IMR-90 (cell line): ENCODE measurements at regions not wholly inside any gene's neighbourhood (a gene's known extent, or its start where the extent isn't known, plus 50 kb on each side); places are given as distances from the start of the nearest gene placed in this dataset.

Experiments used
- ATAC-seq: fragments of 200-7000 bp; cut with Tn5 transposase; 2 replicates; pipeline ENCODE4 v1.9.1; 2020; ENCODE audit warnings: low read depth, mild to moderate bottlenecking, moderate library complexity
- BruUV-seq: library from RNA; stranded (reverse); fragments of 400-500 nt; replicated peaks from 2 replicates; lab custom pipeline; 2021; lab: Mats Ljungman, UMichigan
- CTCF ChIA-PET: fragments of 300-600 bp; formaldehyde crosslinking; extraction: SDS; loops from one replicate; lab custom pipeline; 2021; ENCODE audit warnings: antibody characterized with exemption; lab: Yijun Ruan, JAX
- POLR2A ChIA-PET: fragments of 300-600 bp; sonication (Branson Sonifier 250); formaldehyde crosslinking; loops from one replicate; lab custom pipeline; 2022; ENCODE audit warnings: antibody characterized with exemption; ENCODE audit not compliant: unreplicated experiment; lab: Charles Lee
- DNase-seq: peaks from one replicate; pipeline ENCODE4 v3.0.0; 2013
- H2AFZ ChIP-seq: replicated peaks from 2 replicates; pipeline ENCODE3; 2013; ENCODE audit warnings: low read length, mild to moderate bottlenecking; ENCODE audit not compliant: poor library complexity
- H2AK5ac ChIP-seq: 2 replicates; pipeline ENCODE4 v1.6.1; 2013; ENCODE audit warnings: low read depth, low read length, inconsistent platforms
- H2AK9ac ChIP-seq: replicated peaks from 2 replicates; pipeline ENCODE3; 2013; ENCODE audit warnings: mild to moderate bottlenecking, low read depth, low read length, moderate library complexity; ENCODE audit not compliant: poor library complexity
- H2BK120ac ChIP-seq: 2 replicates; pipeline ENCODE4 v1.6.1; 2013; ENCODE audit warnings: low read depth, low read length, inconsistent platforms
- H2BK15ac ChIP-seq: 3 replicates; pipeline ENCODE4 v1.6.1; 2013; ENCODE audit warnings: low read depth, low read length, inconsistent platforms
- H2BK20ac ChIP-seq: 2 replicates; pipeline ENCODE4 v1.6.1; 2013; ENCODE audit warnings: low read depth, mild to moderate bottlenecking, inconsistent platforms, low read length, moderate library complexity
- H2BK5ac ChIP-seq: 2 replicates; pipeline ENCODE4 v1.6.1; 2013; ENCODE audit warnings: mild to moderate bottlenecking, low read depth, low read length, inconsistent platforms; ENCODE audit not compliant: poor library complexity, severe bottlenecking
- H3K14ac ChIP-seq: replicated peaks from 2 replicates; pipeline ENCODE4 v1.6.1; 2013; ENCODE audit warnings: low read depth, low read length, inconsistent platforms
- H3K18ac ChIP-seq: 2 replicates; pipeline ENCODE4 v1.6.1; 2013; ENCODE audit warnings: low read depth, low read length, control low read depth
- H3K23ac ChIP-seq: 2 replicates; pipeline ENCODE4 v1.6.1; 2013; ENCODE audit warnings: low read depth, low read length, inconsistent platforms
- H3K27ac ChIP-seq: 2 replicates; pipeline ENCODE4 v1.5.1; 2013; ENCODE audit warnings: mild to moderate bottlenecking, control low read depth, low read length; ENCODE audit not compliant: insufficient read depth
- H3K27me3 ChIP-seq: 2 replicates; pipeline ENCODE4 v1.6.1; 2013; ENCODE audit warnings: low read length; ENCODE audit not compliant: control insufficient read depth, insufficient read depth
- H3K36me3 ChIP-seq: 2 replicates; pipeline ENCODE4 v1.6.1; 2013; ENCODE audit warnings: low read length, mixed read lengths; ENCODE audit not compliant: control insufficient read depth, insufficient read depth
- H3K4ac ChIP-seq: 2 replicates; pipeline ENCODE4 v1.6.1; 2013; ENCODE audit warnings: low read depth, low read length, inconsistent platforms
- H3K4me1 ChIP-seq: 2 replicates; pipeline ENCODE4 v1.6.1; 2013; ENCODE audit warnings: low read length, mixed read lengths; ENCODE audit not compliant: control insufficient read depth, insufficient read depth
- H3K4me2 ChIP-seq: 2 replicates; pipeline ENCODE4 v1.6.1; 2013; ENCODE audit warnings: low read depth, mild to moderate bottlenecking, control low read depth, low read length, moderate library complexity
- H3K4me3 ChIP-seq: 2 replicates; pipeline ENCODE4 v1.5.1; 2013; ENCODE audit warnings: low read depth, mild to moderate bottlenecking, control low read depth, low read length, moderate library complexity; ENCODE audit not compliant: insufficient read depth
- H3K56ac ChIP-seq: 2 replicates; pipeline ENCODE4 v1.6.1; 2013; ENCODE audit warnings: low read length, inconsistent platforms; ENCODE audit not compliant: insufficient read depth; ENCODE audit errors: extremely low read depth
- H3K79me1 ChIP-seq, 2 experiments: 2 replicates each; pipeline ENCODE4 v1.6.1; 2013; ENCODE audit warnings: low read length in 2 of 2, inconsistent platforms in 1 of 2, low read depth in 1 of 2
- H3K9ac ChIP-seq: 2 replicates; pipeline ENCODE4 v1.6.1; 2013; ENCODE audit warnings: low read depth, low read length, control low read depth
- H3K9me1 ChIP-seq: 2 replicates; pipeline ENCODE4 v1.6.1; 2013; ENCODE audit warnings: low read length, inconsistent platforms; ENCODE audit not compliant: insufficient read depth
- H3K9me3 ChIP-seq: 2 replicates; pipeline ENCODE4 v1.6.1; 2013; ENCODE audit warnings: low read length; ENCODE audit not compliant: control insufficient read depth, insufficient read depth
- H4K20me1 ChIP-seq: 2 replicates; pipeline ENCODE4 v1.6.1; 2013; ENCODE audit warnings: low read length, inconsistent platforms; ENCODE audit not compliant: insufficient read depth
- H4K5ac ChIP-seq: 2 replicates; pipeline ENCODE4 v1.6.1; 2013; ENCODE audit warnings: mild to moderate bottlenecking, low read depth, low read length, control low read depth
- H4K8ac ChIP-seq, 2 experiments: 2 replicates each; pipeline ENCODE4 v1.6.1; 2013; ENCODE audit warnings: low read depth in 2 of 2, low read length in 2 of 2, control low read depth in 1 of 2, inconsistent platforms in 1 of 2
- H4K91ac ChIP-seq: 2 replicates; pipeline ENCODE4 v1.6.1; 2013; ENCODE audit warnings: low read depth, low read length, inconsistent platforms; ENCODE audit not compliant: insufficient read depth
- BHLHE40 ChIP-seq: fragments of 150-350 bp; IDR thresholded peaks from 2 replicates; pipeline ENCODE4 v1.6.1; 2016; ENCODE audit warnings: mild to moderate bottlenecking, low read depth, low read length
- CTCF ChIP-seq: conservative IDR thresholded peaks from 2 replicates; pipeline ENCODE4 v1.5.1; 2012; ENCODE audit warnings: mild to moderate bottlenecking, low read depth, low read length, improper control_type of control experiment
- MAFK ChIP-seq: IDR thresholded peaks from 2 replicates; pipeline ENCODE4 v1.6.1; 2012; ENCODE audit warnings: low read depth, low read length, improper control_type of control experiment
- MAZ ChIP-seq: IDR thresholded peaks from 2 replicates; pipeline ENCODE4 v1.6.1; 2012; ENCODE audit warnings: low read depth, mild to moderate bottlenecking, low read length, improper control_type of control experiment, moderate library complexity, borderline replicate concordance
- MXI1 ChIP-seq: IDR thresholded peaks from 2 replicates; pipeline ENCODE4 v1.6.1; 2012; ENCODE audit warnings: low read depth, mild to moderate bottlenecking, low read length, moderate library complexity, borderline replicate concordance
- RAD21 ChIP-seq: IDR thresholded peaks from 2 replicates; pipeline ENCODE4 v1.6.1; 2012; ENCODE audit warnings: low read length, improper control_type of control experiment
- RCOR1 ChIP-seq: IDR thresholded peaks from 2 replicates; pipeline ENCODE4 v1.6.1; 2012; ENCODE audit warnings: mild to moderate bottlenecking, low read length, improper control_type of control experiment; ENCODE audit not compliant: insufficient replicate concordance
- USF2 ChIP-seq: fragments of 150-350 bp; IDR thresholded peaks from 2 replicates; pipeline ENCODE4 v1.6.1; 2017; ENCODE audit warnings: mild to moderate bottlenecking, antibody characterized with exemption, low read length, low read depth
- WGBS, 2 experiments: methylation state at CpG; one replicate each; pipeline versions ENCODE4 v1.1.5 to v1.1.7; 2013; ENCODE audit warnings: missing lambda C conversion rate in 2 of 2; ENCODE audit not compliant: insufficient read length in 1 of 2; ENCODE audit errors: extremely low coverage in 2 of 2; 5-methylcytosine and 5-hydroxymethylcytosine counted together
- dilution Hi-C: fragments of 300-500 bp; cut with HindIII; formaldehyde crosslinking; loops from one replicate; pipeline ENCODE4 v1.14.3; 2018; ENCODE audit warnings: low sequenced_read_pairs; ENCODE audit not compliant: unreplicated experiment
- in situ Hi-C: fragments of 300-500 bp; cut with MboI; formaldehyde crosslinking; loops from 3 replicates; pipeline ENCODE4 v1.14.3; 2019; ENCODE audit warnings: low sequenced_read_pairs, inconsistent platforms, mixed read lengths
- intact Hi-C: fragments of 100-400 bp; cut with micrococcal nuclease; formaldehyde crosslinking; loops from 2 replicates; pipeline ENCODE4 v1.10.0; 2022

- Histone ChIP-seq H4K5ac (no peak overlapping the region), H3K27ac (no peak overlapping the region), H3K27me3 (no peaks in the 10 kb centered on the region), H3K36me3 (no peaks in the 10 kb centered on the region), H2AK9ac (no peak overlapping the region), H3K4me2 (no peak overlapping the region), H2AFZ (no peak overlapping the region), H3K56ac (no peak overlapping the region), H3K4me3 (no peak overlapping the region), H3K4ac (no peak overlapping the region), H3K14ac (no peak overlapping the region), H3K79me1 (no peaks in the 10 kb centered on the region), H4K91ac (no peak overlapping the region), H3K18ac (no peak overlapping the region), H3K9me1 (no peaks in the 10 kb centered on the region), H3K23ac (no peak overlapping the region), H2BK20ac (no peak overlapping the region), H3K4me1 (no peaks in the 10 kb centered on the region), H2BK5ac (no peak overlapping the region), H2AK5ac (no peak overlapping the region), H2BK120ac (no peak overlapping the region), H4K8ac (no peak overlapping the region), H3K9me3 (no peaks in the 10 kb centered on the region), H4K20me1 (no peaks in the 10 kb centered on the region), H2BK15ac (no peak overlapping the region), H3K9ac (no peak overlapping the region)
- CTCF ChIA-PET, result interaction anchor here (1.0 kb wide), 1 partner anchor 17 kb away, joined by 4 read pairs; no protein-coding TSS in a partner anchor
- ATAC-seq (no peak), DNase-seq (no peak)
- dilution Hi-C loops, result no loop called here
- no peak for TF ChIP-seq USF2
- TF ChIP-seq RCOR1, result no peak
- no peak for TF ChIP-seq MAFK
- no peak for TF ChIP-seq RAD21
- no peak for TF ChIP-seq CTCF
- no peak for TF ChIP-seq BHLHE40
- no peak for TF ChIP-seq MAZ
- no peak for TF ChIP-seq MXI1
- POLR2A ChIA-PET, result no interaction called here
- in situ Hi-C loops, result no loop called here
- intact Hi-C loops, result no loop called here
- no CpG with 5 or more reads among the region's 5 CpGs for WGBS, 2 experiments
- no TSS peak for BruUV-seq
These were observed 295.2 kb upstream of the LRP1B start for GRCh38 chr2:142426064-142426463.
